PFSK-1 (cell line): ENCODE measurements at regions not wholly inside any gene's neighbourhood (a gene's known extent, or its start where the extent isn't known, plus 50 kb on each side); places are given as distances from the start of the nearest gene placed in this dataset.

ENCODE experiments used
- POLR2AphosphoS5 ChIP-seq: IDR thresholded peaks from 2 replicates; pipeline ENCODE4 v1.6.1; 2012; ENCODE audit warnings: low read depth, mild to moderate bottlenecking, control low read depth, low read length, moderate library complexity
- TF ChIP-seq, protein P1 (sequence below), 2 experiments: IDR thresholded peaks; 2 replicates each; pipeline versions ENCODE4 v1.6.1 to v1.8.0; 2011 to 2012; ENCODE audit warnings: low read depth in 2 of 2, low read length in 2 of 2, control low read depth in 1 of 2, inconsistent platforms in 1 of 2, mild to moderate bottlenecking in 1 of 2, moderate library complexity in 1 of 2; ENCODE audit not compliant: insufficient read depth in 1 of 2

DNA sequence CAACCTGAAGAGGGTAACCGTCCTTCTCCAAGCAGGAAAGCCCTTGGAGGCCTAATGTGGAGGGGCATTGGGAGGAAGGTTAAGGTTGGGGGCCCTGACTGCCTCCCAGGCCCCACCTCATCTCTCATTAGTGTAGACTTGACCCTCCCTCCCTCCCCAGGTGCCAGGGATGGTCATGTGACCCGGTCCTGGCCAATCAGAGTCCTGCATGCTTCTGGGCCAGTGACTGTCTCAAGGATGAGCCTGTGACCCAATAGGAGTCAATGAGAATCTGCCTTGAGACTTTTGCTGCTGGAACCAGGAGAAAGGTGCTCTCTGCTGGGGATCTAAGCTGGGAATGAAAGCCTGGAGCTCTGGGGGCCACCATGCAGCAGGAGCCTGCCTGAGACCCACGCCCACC is 70.8 kb downstream of the NCOR2 start:
- TF ChIP-seq, protein P1, sequence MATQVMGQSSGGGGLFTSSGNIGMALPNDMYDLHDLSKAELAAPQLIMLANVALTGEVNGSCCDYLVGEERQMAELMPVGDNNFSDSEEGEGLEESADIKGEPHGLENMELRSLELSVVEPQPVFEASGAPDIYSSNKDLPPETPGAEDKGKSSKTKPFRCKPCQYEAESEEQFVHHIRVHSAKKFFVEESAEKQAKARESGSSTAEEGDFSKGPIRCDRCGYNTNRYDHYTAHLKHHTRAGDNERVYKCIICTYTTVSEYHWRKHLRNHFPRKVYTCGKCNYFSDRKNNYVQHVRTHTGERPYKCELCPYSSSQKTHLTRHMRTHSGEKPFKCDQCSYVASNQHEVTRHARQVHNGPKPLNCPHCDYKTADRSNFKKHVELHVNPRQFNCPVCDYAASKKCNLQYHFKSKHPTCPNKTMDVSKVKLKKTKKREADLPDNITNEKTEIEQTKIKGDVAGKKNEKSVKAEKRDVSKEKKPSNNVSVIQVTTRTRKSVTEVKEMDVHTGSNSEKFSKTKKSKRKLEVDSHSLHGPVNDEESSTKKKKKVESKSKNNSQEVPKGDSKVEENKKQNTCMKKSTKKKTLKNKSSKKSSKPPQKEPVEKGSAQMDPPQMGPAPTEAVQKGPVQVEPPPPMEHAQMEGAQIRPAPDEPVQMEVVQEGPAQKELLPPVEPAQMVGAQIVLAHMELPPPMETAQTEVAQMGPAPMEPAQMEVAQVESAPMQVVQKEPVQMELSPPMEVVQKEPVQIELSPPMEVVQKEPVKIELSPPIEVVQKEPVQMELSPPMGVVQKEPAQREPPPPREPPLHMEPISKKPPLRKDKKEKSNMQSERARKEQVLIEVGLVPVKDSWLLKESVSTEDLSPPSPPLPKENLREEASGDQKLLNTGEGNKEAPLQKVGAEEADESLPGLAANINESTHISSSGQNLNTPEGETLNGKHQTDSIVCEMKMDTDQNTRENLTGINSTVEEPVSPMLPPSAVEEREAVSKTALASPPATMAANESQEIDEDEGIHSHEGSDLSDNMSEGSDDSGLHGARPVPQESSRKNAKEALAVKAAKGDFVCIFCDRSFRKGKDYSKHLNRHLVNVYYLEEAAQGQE (IDR thresholded peaks at IDR 0.05; ENCODE audit: insufficient read depth in 1 of 2, low read depth in 2 of 2, low read length in 2 of 2): no peak
- no peak for TF ChIP-seq POLR2AphosphoS5
